Right renal cortex interstitium (tissue), 3 donors: ENCODE measurements at regions not wholly inside any gene's neighbourhood (a gene's known extent, or its start where the extent isn't known, plus 50 kb on each side); places are given as distances from the start of the nearest gene placed in this dataset.

ENCODE experiments used
- DNase-seq, 3 donors: peaks; one replicate each; pipeline ENCODE4 v3.0.0-alpha.2; 2013; ENCODE audit warnings: low read depth in 3 of 3, low spot score in 2 of 3

DNA sequence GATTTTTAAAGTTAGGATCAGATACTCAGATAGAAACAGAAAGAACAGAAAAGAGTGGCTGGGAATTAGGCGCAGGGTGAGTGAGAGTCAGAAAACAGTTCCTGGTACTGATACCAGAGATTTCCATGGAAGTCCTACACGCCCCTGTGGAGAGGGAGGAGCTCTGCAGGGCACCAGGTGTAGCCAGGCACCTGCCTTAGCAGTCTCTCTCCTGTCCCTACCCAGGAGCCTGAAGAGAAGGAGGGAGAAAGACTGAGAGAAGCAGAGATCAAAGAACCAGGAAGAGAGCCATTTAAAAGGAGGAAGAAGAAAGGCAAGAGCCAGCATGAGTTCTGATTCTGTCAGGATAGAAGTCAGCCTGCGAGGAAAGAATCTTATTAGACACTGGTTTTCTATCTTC is 65.0 kb downstream of the CBLN1 start:
- no peak for DNase-seq

- DNase-seq, result no peak
Measured at GRCh38 chr16:49213594-49213993, 68.0 kb downstream of the CBLN1 start.

DNA sequence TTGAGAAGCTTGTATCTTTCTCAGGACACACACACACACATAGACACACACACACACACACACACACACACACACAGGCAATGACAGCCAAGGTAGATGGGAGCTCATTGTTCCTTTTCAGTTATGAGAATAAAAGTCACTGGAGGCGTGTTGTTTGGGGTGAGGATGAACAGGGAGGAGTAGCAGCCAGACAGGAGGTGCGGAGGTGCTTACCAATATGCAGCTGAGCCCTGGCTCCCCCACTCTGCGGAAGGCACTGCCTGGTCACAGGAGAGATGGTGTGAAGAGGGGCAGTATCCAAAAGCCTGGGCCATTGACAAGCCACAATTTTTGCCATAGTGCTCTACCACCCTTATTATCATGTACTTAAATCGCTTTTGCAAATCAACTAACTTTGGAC is 77.4 kb downstream of the CBLN1 start:
- DNase-seq, result no peak

GRCh38 chr16:49203361-49203760 is 78.3 kb downstream of the CBLN1 start:
- no peak for DNase-seq

DNA sequence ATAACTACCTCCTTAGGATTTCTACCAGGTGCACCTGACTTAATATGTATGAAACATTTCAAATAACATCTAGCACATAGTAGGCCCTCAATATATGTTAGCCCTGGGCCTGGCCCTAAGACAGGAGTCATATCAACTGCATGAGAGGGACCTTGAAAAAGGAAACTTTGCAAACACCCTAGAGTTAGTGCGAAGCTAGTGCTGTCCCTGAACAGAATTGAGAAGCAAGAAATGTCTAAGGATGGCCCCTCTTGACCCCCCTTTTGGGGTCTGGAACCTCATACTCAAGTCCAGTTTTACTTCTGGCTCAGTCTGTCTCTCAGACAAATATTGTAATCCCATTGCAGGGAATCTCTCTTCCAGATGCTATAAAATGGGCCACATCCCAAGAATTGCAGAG is 80.5 kb downstream of the CBLN1 start:
- no peak for DNase-seq

DNA sequence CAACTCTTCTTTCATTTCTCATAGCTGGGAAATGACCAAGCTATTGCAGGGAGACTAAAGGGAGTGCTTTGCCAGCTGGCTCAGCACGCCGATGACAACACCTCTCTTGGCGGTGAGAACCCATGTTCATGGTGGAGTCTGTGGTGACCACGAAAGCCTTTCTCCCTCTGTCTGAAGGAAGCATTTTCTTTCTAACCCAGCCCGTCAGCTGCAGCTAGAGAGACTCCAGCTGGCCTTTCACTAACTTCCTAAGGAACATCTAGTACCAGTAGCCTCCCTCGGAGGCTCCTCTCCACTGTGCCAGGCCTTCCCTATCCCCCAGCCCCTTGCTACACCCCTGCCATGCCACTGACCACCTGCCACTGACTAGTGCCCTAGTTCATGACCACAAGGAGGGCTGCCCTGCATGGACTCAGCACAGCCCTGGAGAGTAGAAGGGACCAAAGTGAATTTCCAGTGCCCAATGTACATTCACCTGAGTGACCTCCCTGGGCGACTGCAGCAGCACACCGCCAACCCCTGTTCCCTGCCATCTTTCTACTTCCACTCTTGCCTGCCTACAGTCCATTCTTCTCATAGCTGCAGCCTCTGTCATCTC is 81.3 kb downstream of the CBLN1 start:
- no peak for DNase-seq

DNA sequence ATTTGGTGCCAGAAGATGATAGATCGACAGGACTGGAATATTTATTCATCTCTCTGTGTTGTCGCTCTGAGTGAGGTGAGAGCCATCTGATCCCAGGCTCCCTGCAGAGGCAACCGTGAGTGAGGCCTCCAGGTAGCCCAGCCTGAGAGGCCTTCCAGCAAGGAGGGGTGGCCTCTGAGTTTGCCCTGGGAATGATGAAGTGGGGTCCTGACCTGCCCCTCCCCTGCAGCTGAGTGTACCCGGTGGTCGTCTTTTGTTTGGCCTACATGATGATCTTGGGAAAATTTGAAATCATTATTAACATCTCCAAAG is 86.4 kb downstream of the CBLN1 start:
- DNase-seq, result no peak

DNA sequence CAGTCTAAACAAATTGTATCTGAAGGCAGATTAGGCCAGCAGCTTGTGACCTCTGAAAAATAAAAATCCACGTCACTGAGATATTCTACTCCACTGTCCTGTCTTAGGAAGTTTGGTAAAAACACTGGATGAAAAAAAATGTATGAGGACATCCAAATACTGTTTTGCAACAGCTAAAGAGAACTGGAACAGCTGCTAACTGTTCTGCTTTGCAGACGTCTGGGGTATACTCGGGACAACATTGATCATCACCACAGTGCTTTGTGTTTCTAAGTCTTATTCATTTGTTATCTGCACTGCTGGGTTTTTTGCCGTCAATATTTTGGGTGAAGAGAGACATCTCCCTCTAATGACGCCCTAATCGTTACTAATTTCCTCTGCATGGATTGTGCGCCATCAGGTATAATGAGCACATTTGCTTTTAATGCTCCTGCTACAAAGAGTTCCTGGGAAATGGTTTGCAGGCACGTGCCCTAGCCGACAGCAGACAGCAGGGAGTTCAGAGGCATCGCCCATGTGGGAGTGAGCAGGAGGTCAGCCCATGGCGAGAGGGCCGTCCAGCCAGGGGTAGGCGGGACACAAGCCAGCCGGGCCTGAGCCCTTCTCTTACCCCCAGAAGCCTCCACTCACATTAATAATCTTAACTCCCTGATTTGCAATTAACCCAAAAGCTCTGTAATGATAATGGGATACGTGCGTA is 87.0 kb downstream of the CBLN1 start:
- no peak for DNase-seq

DNA sequence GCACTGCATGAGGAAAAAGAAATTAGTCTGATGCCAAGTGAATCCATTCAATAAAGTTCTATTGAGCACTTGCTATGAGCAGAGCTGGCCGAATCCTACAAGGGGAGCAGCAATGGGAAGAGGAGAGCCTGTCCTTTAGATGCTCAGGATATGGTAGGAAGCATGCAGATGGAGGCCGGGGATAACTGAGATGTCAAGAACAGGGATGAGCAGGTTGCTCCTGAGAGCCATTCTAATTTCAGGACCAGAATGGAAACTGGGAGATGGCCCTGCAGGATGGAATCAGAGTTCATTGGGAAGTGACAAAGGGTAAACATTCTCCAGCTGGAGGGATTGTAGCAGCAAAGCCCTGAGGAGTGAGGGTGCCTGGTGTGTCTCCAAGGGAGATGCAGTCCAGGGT is 88.0 kb downstream of the CBLN1 start:
- DNase-seq, result no peak

DNA sequence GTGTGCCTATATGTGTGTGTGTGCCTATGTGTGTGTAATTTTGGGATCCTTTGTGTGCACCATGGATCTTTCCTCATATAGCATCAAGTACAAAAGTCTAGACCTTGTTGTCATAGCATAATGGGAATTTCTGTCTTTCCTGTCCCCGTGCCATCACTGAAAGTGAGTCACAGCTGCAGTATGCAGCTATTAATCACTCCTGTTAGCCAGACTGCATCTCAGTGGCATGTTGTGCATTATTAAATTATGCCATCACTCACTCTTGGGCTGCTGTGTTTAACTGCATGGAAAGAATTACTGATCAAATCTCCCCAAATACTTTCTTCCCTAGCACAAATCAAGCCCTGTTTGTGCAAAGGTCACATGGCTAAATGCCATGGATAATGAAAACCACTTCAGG is 92.4 kb downstream of the CBLN1 start:
- DNase-seq, result no peak

DNA sequence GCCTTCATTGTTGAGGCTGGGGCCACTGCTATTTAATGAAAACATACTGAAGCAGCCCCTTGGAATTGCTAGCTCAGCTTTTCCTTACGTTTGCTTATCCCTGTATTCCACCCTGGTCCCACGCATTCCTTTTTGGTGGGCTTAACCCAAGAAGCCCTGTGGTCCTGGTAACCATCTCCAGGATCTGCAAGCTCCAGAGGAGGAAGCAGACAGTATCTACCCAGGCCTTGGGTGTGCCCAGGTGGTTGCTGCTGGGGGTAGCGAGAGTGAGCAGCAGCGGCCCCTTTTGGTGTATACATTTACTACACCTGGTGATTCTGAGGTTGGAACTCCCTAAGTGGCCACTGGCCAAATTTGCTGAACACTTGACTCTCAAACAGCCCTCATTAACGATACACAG is 97.7 kb downstream of the CBLN1 start:
- no peak for DNase-seq

DNA sequence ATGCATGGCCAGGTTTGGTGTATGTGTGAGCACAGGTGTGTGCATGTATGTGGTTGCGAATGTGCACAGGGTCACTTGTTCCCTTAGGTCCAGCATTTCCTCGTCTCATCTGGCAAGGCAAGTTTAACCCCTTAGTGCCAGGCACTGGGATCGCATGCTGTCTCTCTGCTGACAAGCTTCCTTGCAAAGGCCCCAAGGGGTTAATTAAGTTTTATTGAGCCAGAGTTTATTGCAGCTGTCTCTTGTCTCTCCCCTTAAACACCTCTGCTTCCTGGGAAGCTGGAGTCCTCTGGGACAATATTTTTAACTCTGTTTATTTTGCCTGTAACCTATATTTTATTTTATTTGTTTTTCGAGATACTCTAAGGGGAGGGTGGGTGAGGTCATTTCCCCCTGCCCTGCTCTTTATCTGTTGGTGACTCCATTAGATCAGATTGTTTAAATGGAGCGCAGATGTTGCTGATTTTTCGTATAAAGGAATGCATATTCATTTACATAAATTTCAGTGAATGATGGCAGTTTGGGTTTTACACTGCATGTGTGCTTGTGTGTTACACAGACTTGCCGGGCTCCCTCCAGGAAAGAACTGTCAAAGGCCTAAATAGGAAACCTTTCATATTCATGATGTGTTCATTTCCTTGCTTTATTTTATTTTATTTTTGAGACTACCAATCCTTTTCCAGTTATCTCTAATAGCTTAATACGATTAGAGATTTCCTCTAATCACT is 99.7 kb downstream of the CBLN1 start:
- DNase-seq, result no peak

- no peak for DNase-seq
Measured at GRCh38 chr16:49179714-49180330, 101.8 kb downstream of the CBLN1 start.

GRCh38 chr16:49168126-49168525 is 113.5 kb downstream of the CBLN1 start:
- no peak for DNase-seq

- no peak for DNase-seq
Measured at GRCh38 chr16:49165025-49165424, 116.6 kb downstream of the CBLN1 start.

- no peak for DNase-seq
Measured at GRCh38 chr16:49161191-49161590, 120.4 kb downstream of the CBLN1 start.

DNA sequence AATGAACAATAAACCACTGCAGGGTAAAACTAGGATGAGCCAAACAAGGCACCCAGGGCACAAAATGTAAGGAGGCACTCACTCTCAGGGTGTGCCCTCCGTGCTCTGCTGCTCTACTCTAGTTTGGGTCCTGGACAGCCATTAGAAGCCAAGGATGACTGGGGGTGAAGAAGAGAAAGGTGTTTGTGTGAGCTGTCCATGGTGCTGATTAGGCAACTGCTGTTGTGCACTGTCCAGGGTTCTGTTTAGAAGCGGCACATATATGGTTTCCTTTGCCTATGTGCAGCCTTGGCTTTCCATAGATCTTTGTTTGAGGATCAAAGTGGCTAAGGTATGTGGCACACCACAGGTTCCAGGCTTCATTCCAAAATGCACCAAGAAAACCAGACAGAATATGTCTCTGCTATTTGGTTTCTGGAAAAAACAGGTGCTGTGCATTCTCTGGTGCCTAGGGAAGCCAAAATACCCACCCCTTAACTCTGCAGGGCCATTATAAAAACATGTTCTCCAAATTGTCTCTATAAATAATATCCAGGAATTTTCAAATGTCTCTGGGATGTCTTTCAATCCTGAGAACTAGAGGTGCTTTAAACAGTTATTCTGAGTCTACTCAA is 123.5 kb downstream of the CBLN1 start:
- peak; percentile 29 to 60 (median 41) for DNase-seq

DNA sequence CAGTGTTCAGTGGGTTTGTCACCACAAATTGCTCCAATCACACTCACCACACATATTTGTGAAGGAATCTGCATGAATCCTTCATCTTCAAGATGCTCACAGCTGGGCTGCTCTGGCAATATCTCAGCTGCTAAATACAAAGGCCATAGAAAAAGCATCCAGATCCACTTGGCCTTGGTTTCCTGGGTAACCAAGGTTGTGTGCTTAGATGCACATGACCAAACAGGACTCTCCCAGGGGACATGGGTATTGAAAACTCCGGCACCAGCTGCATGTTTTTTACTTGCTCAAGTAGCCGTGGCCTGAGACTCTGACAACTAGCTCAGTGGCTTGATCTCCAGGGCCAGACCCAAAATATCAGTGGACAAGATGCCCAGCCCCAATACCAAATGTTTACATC is 131.3 kb downstream of the CBLN1 start:
- no peak for DNase-seq

- no peak for DNase-seq
Measured at GRCh38 chr16:49148410-49148809, 133.2 kb downstream of the CBLN1 start.

- no peak for DNase-seq
Measured at GRCh38 chr16:49140618-49141017, 141.0 kb downstream of the CBLN1 start.

- DNase-seq, result no peak
Measured at GRCh38 chr16:49130397-49130796, 151.2 kb downstream of the CBLN1 start.
